ENCODE measurements at regions not wholly inside any gene's neighbourhood (a gene's known extent, or its start where the extent isn't known, plus 50 kb on each side); places are given as distances from the start of the nearest gene placed in this dataset.

DNA sequence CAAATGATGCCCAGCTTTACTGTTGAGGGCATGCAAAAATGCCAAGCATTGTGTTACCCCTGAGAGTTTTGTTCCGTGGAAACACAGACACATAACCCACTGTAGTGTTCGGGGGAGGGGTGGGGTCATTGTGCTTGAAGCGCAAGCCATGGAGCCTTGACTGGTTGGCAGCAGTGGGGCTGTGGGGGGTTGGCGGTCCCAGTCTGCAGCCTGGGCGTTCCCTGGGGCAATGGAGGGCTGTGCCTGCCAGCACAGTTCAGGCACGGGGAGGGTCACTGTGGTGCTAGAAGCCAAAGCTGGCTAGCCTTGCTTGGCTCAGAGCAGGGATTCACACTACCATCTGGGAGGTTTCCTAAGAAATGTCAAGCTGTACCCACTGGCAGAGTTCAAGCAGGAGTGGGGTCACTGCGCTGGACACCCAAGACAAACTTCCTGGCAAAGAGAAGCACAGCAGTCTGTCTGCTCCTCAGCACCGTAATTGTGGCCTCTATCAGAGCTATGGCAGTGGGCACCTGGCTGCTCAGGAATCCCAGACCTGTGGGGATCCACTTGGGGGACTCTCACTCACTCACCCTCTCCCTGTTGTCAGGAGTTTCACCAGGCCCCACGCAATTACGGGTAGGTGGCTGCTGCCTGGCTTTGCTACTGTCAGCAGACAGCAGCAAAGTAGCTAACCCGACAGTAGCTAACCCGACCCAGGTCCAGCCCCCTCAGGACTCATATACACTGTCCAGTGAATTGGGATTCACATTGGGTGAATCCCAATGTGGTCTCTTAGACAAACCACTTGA lies 292.4 kb downstream of the ZWINT start:
- no peak for ATAC-seq
- POLR2A ChIA-PET = no interaction called here
- RAD21 ChIA-PET (ENCODE audit: unreplicated experiment) = no interaction called here
- Histone ChIP-seq H3K79me2 (ENCODE audit: control insufficient read depth, insufficient read depth, low read length) (no peaks in the 10 kb centered on the region), H3K4me2 (ENCODE audit: control insufficient read depth, insufficient read depth) (no peak overlapping the region), H2AFZ (ENCODE audit: control insufficient read depth, low read depth, low read length) (no peak overlapping the region), H3K36me3 (ENCODE audit: control insufficient read depth in 2 of 2, insufficient read depth in 2 of 2, low read length in 1 of 2) (no peaks in the 10 kb centered on the region), H3K27ac (ENCODE audit: control insufficient read depth, insufficient read depth) (no peak overlapping the region), H3K27me3 (replicated peaks in 1 of 2; ENCODE audit: control insufficient read depth in 2 of 2, insufficient read depth in 2 of 2, low read length in 1 of 2) (no peaks in the 10 kb centered on the region), H3K9ac (ENCODE audit: control insufficient read depth, insufficient read depth, low read length) (no peak overlapping the region), H4K20me1 (ENCODE audit: control insufficient read depth, insufficient read depth) (no peaks in the 10 kb centered on the region), H3K4me1 (ENCODE audit: control insufficient read depth, insufficient read depth, low read length) (no peaks in the 10 kb centered on the region), H3K4me3 (no peak overlapping the region), H3K9me3 (replicated peaks; ENCODE audit: control insufficient read depth, insufficient read depth, low read length) (no peaks in the 10 kb centered on the region)
- no peak for TF ChIP-seq BCL11A (IDR thresholded peaks at IDR 0.05; ENCODE audit: low read depth, low read length)
- no peak for TF ChIP-seq NFYB (IDR thresholded peaks at IDR 0.05; ENCODE audit: insufficient read depth, low read depth, low read length)
- TF ChIP-seq CHD2 (IDR thresholded peaks at IDR 0.05; ENCODE audit: borderline replicate concordance, low read depth, low read length) = no peak
- TF ChIP-seq SMC3 (IDR thresholded peaks at IDR 0.05; ENCODE audit: borderline replicate concordance, low read length) = no peak
- no peak for TF ChIP-seq SIN3A (IDR thresholded peaks at IDR 0.05; ENCODE audit: low read depth, low read length)
- no peak for TF ChIP-seq IKZF1 (conservative IDR thresholded peaks at IDR 0.05)
- no TSS peak for BruUV-seq (replicated peaks)
- DNase-seq (ENCODE audit: low read depth, low spot score) = no peak
- 23% methylated on average over 12 of the region's 12 CpGs for WGBS (ENCODE audit: insufficient coverage, insufficient replicate concordance, low lambda C conversion rate, missing lambda C conversion rate)
- intact Hi-C loops (cut with micrococcal nuclease; ENCODE audit: unreplicated experiment) = no loop called here
- in situ Hi-C loops (cut with MboI) = no loop called here
- SMC1A ChIA-PET (ENCODE audit: uncharacterized antibody, unreplicated experiment) = no interaction called here
- FAIRE-seq = no peak
- CTCF ChIA-PET = no interaction called here

DNA sequence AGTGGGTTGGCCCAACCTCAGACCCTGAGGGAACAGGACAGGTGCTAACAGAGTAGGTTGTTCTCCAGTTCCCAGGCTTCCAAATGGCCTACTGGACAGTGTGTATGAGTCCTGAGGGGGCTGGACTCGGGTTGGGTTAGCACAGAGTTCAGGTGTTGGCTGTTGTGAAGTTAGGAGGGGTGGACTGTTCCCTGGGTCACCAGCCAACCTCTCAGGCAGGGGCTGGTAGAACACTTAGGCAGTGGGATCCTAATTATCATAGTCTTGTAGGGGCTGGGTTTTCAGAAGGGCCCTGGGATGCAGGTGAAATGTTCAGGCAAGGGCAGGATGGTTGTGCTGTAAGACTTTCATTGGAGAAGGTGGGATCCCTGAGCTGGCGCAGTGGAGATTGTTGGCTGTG lies 293.0 kb downstream of the ZWINT start:
- no peaks in the 10 kb centered on the region for H3K27me3 ChIP-seq (replicated peaks in 1 of 2; ENCODE audit: control insufficient read depth in 2 of 2, insufficient read depth in 2 of 2, low read length in 1 of 2)
- no peak for DNase-seq (ENCODE audit: low read depth, low spot score)
- H3K4me2 ChIP-seq (ENCODE audit: control insufficient read depth, insufficient read depth) = no peak overlapping the region
- 46% methylated on average over 2 of the region's 2 CpGs for WGBS (ENCODE audit: insufficient coverage, insufficient replicate concordance, low lambda C conversion rate, missing lambda C conversion rate)
- intact Hi-C loops (cut with micrococcal nuclease; ENCODE audit: unreplicated experiment) = no loop called here
- no TSS peak for BruUV-seq (replicated peaks)
- H3K4me3 ChIP-seq = no peak overlapping the region
- SMC1A ChIA-PET (ENCODE audit: uncharacterized antibody, unreplicated experiment) = interaction anchor here (0.6 kb wide), 1 partner anchor 49 kb away, joined by 3 read pairs; no protein-coding TSS in a partner anchor
- no peak overlapping the region for H3K27ac ChIP-seq (ENCODE audit: control insufficient read depth, insufficient read depth)
- H2AFZ ChIP-seq (ENCODE audit: control insufficient read depth, low read depth, low read length) = no peak overlapping the region
- no peaks in the 10 kb centered on the region for H3K79me2 ChIP-seq (ENCODE audit: control insufficient read depth, insufficient read depth, low read length)
- CTCF ChIA-PET = no interaction called here
- in situ Hi-C loops (cut with MboI) = no loop called here
- no peaks in the 10 kb centered on the region for H3K4me1 ChIP-seq (ENCODE audit: control insufficient read depth, insufficient read depth, low read length)
- no peaks in the 10 kb centered on the region for H3K36me3 ChIP-seq (ENCODE audit: control insufficient read depth in 2 of 2, insufficient read depth in 2 of 2, low read length in 1 of 2)
- ATAC-seq = no peak
- POLR2A ChIA-PET = no interaction called here
- no peaks in the 10 kb centered on the region for H4K20me1 ChIP-seq (ENCODE audit: control insufficient read depth, insufficient read depth)
- no peak for FAIRE-seq
- no peak overlapping the region for H3K9ac ChIP-seq (ENCODE audit: control insufficient read depth, insufficient read depth, low read length)
- RAD21 ChIA-PET (ENCODE audit: unreplicated experiment) = no interaction called here
- no peaks in the 10 kb centered on the region for H3K9me3 ChIP-seq (replicated peaks; ENCODE audit: control insufficient read depth, insufficient read depth, low read length)
- TF ChIP-seq FOS (IDR thresholded peaks at IDR 0.05; ENCODE audit: borderline replicate concordance, extremely low read depth, insufficient read length) = no peak
- TF ChIP-seq SRF (IDR thresholded peaks at IDR 0.05; ENCODE audit: low read depth in 2 of 2, low read length in 2 of 2) = no peak
- TF ChIP-seq, protein P1, sequence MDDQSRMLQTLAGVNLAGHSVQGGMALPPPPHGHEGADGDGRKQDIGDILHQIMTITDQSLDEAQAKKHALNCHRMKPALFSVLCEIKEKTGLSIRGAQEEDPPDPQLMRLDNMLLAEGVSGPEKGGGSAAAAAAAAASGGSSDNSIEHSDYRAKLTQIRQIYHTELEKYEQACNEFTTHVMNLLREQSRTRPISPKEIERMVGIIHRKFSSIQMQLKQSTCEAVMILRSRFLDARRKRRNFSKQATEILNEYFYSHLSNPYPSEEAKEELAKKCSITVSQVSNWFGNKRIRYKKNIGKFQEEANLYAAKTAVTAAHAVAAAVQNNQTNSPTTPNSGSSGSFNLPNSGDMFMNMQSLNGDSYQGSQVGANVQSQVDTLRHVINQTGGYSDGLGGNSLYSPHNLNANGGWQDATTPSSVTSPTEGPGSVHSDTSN (IDR thresholded peaks at IDR 0.05; ENCODE audit: insufficient replicate concordance, low read depth, low read length) = no peak
- TF ChIP-seq, protein P2, sequence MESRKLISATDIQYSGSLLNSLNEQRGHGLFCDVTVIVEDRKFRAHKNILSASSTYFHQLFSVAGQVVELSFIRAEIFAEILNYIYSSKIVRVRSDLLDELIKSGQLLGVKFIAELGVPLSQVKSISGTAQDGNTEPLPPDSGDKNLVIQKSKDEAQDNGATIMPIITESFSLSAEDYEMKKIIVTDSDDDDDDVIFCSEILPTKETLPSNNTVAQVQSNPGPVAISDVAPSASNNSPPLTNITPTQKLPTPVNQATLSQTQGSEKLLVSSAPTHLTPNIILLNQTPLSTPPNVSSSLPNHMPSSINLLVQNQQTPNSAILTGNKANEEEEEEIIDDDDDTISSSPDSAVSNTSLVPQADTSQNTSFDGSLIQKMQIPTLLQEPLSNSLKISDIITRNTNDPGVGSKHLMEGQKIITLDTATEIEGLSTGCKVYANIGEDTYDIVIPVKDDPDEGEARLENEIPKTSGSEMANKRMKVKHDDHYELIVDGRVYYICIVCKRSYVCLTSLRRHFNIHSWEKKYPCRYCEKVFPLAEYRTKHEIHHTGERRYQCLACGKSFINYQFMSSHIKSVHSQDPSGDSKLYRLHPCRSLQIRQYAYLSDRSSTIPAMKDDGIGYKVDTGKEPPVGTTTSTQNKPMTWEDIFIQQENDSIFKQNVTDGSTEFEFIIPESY (IDR thresholded peaks at IDR 0.05) = no peak
- TF ChIP-seq ZBED1 (IDR thresholded peaks at IDR 0.05; ENCODE audit: borderline replicate concordance) = no peak
- no peak for TF ChIP-seq NFXL1 (IDR thresholded peaks at IDR 0.05; ENCODE audit: borderline replicate concordance)
